ENCODE measurements at regions not wholly inside any gene's neighbourhood (a gene's known extent, or its start where the extent isn't known, plus 50 kb on each side); places are given as distances from the start of the nearest gene placed in this dataset.
"Not testable (repeated sequence)": the region's sequence is repeated elsewhere in the genome, so short reads cannot be mapped to it uniquely, and the experiment has no call there.

DNA sequence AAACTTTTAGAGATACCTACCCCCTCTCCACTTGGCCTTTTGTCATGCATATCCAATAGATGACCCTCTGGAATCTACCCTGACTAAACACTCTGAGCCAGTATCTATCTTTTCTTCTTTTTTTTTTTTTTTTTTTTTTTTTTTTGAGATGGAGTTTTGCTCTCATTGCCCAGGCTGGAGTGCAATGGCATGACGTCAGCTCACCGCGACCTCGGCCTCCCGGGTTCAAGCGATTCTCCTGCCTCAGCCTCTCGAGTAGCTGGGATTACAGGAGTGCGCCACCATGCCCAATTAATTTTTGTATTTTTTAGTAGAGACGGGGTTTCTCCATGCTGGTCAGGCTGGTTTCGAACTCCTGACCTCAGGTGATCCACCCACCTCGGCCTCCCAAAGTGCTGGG lies 50.8 kb upstream of the GRIN2B start:
- not testable (repeated sequence) for DNase-seq

DNA sequence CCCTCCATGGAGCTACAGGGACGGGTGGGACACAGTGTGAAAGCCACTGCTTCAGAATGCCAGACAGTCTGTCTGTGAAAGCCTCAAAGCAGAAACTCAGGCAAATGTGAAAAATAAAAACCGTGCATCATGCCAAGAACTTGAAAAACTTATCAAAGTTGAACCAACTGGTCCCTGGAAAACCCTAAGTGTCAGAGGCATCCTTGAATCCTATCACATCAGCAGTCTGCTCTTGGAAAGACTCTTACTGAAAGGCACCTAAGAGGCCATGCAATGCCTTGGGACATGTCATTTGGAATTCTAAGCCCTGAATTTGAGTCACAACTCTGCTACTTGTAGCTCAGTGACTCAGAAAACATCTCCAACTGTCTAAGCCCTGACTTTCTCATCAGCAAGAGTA lies 62.4 kb upstream of the GRIN2B start:
- no peak for DNase-seq

DNA sequence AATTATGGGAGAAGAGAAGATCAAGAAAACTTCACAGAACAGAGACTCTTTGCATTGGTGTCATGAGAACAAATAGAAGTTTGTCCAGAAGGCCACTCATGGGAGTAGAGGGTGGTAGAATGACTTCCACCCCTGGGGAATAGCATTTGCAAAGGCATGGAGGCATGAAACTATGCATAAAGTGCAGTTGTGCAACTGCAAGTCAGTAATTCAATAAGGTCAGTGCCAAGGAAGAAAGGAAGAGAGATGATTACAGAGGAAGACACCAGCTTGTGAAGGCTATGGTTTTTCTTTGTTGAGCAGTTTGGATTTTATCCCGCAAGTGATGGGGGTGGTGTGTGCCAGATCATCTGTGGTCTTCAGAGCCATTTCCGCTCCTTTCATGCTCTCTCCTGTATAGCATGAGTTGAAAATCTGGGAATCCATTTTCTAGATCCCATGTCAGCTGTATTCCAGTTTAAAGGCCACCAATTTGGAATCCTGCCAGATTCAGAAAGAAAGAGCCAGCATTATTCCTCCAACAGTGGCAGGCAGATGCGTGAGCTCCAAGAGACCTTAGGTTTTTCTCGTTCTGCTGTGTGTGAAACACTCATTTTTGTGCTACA lies 67.6 kb upstream of the GRIN2B start:
- DNase-seq = no peak

DNA sequence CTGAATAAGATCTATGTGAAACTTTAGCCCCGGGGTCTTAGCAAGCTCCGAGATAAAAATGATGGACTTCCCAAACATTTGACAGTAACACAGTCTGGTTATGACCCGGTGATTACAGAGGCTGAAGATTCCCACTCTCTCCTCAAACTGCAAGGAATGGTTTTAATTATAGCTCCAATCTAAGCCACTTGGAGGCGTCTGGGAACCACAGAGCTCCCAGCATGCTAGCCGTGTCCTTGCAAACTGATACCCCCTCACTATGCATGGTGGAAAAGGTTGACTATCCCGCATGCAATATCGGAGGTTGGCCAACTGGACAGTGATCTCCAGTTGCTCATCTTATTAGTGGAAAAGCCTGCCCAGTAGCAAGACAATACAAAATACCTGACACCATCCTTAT lies 76.5 kb upstream of the GRIN2B start:
- DNase-seq = no peak

DNA sequence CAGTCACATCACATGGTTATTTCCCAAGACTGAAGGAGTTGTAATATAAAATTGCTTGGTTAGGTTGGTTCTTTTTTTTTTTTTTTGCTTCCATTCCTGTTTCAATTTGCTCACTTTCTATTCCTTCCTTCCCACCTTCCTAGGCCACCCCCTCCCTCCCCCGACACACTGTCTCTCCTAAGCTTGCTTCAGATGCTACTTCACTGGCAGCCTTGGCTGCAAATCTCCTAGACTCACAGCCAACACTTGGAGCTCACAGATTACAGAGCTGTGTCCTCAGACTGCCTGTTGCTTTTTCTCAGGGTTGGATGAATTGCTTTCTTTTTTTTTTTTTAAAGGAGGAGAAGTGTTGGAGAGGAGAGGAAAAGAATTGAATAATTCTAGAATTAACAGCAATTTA lies 77.3 kb upstream of the GRIN2B start:
- no peak for DNase-seq

DNA sequence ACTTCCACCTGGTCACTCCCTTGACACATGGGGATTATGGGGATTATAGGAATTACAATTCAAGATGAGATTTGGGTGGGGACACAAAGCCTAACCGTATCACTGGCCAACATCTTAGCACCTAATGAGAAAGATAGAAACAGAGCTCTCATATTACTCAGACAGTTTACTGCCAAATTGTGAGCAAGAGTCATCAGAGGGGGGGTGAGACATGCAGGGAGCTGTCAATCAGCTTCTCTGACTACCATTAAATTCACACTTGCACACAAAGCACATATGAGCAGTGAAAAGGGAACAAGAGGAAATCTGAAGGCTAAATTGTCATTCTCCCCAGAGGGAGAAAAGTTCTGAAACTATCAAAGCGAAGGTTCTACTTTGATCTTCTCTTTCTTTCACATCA lies 78.1 kb upstream of the GRIN2B start:
- DNase-seq = no peak

DNA sequence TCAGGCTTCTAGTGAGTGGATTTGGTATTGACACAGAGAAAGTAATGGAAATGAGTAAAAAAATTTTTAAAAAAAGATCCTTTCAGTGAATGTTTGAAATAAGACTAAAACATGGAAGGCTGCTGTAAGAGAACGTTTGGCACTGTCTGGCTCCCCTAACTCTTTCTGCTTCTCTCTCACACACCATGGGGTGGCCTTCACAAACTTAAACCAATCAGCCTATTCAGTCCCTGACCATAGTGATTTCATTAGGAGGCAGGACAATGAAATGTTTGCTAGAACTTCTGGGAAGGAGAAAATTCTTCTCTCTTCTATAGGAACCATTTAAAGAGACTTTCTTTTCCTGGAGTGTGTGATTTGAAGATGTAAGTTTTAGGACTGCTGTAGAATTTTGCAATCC lies 84.2 kb upstream of the GRIN2B start:
- no peak for DNase-seq

DNA sequence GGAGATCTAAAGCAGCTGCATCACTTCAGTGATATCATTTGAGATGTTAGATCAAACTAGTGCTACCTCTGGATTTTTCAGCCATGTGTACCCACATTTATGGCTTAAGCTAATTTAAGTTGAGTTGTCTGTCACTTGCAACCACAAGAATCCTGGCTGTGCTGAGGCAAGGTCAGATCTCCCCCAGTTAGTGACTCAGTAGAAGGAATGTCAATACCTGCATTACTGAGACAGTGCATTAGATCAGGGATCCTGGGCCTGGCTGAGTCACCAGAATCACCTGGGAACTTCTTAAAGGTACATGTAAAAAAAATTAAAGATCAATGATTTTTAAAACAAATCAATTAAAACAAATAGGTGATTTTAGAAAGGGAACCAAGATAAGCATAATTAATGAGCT lies 84.6 kb upstream of the GRIN2B start:
- no peak for DNase-seq

DNA sequence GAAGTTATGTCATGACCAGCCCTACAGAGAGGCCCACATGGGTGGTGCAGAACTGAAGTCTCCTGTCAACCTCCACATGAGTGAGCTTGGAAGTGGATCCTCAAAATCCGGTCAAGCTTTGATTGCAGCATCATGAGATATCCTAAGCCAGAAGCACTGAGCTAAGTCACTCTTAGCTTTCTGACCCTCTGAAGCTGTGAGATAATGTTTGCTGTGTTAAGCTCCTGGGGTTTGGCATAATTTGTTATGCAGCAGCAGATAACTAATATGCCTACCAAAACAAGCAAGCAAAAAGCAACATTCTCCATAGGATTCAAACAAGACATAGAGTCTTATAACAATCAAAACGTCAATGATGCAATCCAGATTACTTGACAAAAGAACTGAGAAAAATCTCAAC lies 87.6 kb upstream of the GRIN2B start:
- no peak for DNase-seq

DNA sequence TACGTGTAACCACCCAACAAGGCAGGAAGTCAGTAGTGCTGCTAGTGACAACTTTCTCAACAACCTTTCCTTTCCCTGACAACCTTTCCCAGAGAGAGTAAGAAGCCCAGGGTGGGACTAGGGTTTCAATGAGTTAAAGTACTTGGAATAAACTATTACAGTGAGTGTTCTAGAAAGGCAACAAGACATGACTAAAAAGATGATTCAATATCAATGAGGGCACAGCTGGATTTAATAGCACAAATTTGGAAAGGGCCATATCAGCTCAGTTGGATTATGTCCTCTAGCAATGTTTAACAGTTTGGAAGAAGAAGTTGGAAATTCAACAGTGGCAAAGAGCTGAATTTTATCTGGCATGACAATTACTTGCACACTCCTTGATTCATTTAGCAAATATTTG lies 90.4 kb upstream of the GRIN2B start:
- DNase-seq = no peak

DNA sequence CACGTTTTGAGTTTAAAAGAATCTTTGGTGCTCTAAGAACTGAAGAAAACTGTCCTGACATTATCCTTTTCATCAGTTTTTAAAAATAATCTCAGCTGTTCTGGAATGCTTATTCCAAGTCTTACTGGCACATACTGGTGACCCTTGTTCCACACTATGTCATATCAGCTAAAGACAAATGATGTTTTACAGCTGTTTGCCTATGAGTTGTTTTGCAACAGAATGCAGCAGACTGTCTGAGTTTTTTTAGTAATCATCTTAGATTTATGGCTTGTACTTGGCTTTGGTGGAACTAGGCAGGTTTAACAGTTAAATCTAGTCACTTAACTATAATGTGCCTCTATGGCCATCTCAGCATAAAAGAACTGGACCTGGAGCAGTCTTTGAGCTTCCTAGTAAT lies 91.6 kb upstream of the GRIN2B start:
- DNase-seq = no peak

DNA sequence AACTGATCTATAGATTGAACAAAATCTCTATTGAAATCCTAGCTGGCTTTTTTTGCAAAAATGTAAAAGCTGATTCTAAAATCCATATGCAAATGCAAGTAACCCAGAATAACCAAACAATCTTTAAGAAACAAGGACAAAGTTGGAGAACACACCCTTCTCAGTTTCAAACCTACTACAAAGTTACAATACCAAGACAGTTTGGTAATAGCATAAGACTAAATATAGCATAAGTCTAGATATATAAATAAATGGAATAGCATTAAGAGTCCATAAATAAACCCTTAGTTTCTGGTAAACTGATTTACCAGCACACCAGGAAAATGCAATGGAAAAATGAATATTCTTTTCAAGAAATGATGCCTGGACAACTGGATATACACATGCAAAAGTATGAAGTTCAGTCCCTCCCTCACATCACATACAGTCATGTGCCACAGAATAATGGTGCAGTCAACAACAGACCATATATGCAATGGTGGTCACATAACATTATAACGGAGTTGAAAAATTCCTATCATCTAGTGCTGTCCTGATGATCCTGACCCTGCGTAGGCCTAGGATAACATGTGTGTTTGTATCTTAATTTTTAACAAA lies 94.5 kb upstream of the GRIN2B start:
- DNase-seq = no peak

DNA sequence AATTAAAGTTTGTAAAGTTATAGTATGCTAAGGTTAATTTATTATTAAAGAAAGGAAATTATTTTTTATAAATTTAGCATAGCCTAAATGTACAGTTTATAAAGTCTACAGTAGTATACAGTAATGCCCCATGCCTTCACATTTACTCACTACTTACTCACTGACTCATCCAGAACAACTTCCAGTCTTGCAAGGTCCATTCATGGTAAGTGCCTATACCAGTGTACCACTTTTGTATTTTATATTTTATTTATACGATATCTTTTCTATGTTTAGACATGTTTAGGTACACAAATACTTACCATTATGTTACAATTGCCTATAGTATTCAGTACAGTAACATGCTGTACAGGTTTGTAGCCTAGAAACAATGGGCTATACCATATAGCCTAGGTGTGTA lies 95.1 kb upstream of the GRIN2B start:
- DNase-seq = no peak

DNA sequence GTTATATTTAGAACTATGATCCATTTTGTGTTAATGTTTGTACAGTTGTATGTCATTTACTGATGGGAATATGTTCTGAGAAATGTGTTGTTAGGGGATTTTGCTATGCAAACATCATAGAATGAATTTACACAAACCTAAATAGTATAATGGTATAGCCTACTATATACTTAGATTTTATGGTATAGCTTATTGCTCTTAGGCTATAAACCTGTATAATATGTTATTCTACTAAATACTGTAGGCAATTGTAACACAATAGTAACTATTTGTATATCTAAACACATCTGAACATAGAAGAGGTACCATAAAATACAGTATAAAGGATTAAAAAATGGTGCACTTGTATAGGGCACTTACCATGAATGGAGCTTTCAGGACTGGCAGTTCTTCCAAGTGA lies 105.4 kb upstream of the GRIN2B start:
- no peak for DNase-seq

DNA sequence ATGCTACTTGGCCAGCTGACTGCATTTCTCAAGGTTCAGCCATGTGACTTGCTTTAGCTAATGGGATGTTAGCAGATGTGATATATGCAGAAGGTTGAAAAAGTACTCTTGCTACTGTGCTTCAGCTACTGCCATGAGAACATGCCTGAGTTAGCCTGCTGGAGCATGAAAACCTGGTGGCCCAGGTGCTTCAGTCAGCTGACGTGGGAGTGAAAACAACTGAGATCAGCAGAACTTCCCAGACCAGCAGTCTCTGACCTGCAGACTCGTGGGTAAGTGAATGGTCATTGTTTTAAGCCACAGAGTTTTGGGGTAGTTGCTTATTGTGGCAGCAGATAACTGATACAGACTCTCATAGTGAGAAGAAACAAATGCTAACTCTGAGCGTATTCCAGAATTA lies 118.6 kb upstream of the GRIN2B start:
- DNase-seq = no peak

DNA sequence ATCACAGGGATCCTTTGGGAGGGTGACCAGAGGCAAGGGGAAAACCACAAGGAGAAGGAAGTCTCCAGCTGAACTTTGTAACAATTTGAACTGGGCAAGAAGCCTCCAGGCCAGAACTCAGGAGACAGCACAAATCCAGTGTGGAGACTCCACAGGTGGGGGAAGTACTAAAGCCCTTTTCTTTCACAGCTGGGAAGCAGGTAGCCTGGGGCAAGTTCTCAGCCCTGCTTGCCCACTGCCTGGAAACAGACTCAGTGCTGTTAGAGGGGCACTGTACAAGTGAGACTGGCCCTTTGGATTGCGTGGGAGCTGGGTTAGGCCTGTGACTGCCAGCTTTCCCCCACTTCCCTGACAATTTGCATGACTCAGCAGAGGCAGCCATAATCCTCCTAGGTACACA lies 120.2 kb upstream of the GRIN2B start:
- not testable (repeated sequence) for DNase-seq

DNA sequence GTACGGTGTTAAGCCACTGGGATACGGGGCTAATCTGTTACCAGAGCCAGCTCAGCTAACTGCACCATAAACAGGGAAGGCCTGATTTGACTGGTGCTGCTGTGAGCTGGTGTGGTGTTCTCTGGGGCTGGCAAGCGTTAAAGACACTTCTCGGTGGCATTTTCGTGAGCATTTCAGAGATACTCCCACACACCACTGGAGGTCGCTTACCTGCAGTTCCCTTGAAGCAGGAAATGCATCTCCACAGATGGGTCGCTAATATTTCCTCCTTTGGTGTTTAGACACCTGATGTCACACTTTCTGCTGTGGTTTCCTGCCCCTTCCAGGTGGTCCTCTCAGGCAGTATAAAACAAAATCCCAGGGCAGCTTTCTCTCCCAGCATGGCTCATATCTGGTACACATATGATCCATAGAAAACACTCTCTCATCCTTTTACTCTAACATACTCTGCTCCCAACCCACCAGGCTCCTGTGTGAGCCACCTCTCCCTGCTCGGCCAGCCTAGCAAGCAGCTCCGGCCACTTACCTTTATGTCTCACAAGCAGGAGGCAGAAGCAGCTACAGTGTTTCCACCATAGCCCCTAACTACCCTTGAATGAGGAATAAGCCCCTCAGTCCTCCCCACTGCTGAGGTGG lies 129.9 kb upstream of the GRIN2B start:
- DNase-seq = no peak

DNA sequence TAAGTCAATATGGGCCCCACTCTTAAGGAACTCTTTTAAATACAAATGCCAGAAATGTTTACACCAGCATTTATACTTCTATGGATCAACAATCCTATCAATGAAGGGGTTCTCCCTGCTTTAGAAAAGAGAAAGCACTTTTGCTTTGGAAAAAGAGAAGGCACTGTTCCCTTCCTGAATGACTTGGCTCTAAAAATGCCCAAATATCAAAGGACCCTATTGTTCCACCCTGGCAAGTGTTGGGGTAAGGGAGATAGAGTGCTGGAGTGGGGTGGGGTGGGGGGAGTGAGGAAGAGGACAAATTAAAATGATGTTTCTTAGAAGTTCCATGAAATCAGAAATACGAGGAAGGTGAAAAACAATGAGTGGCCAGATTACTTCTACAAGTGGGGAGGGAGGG lies 131.6 kb upstream of the GRIN2B start:
- no peak for DNase-seq

DNA sequence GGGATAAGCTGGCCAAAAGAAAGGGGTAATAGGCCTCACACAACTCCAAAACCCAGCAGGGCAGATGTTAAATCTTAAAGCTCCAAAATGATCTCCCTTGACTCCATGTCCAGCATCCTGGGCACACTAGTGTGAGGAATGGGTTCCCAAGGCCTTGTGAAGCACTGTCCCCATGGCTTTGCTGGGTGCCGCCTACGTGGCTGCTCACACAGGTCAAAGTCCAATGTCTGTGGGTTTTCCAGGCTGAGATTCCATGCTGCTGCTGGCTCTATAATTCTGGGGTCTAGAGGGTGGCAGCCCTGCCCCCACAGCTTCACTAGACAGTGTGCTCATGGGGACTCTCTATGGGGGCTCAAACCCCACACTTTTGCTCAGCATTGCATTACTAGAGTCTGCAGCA lies 145.3 kb upstream of the GRIN2B start:
- no peak for DNase-seq

DNA sequence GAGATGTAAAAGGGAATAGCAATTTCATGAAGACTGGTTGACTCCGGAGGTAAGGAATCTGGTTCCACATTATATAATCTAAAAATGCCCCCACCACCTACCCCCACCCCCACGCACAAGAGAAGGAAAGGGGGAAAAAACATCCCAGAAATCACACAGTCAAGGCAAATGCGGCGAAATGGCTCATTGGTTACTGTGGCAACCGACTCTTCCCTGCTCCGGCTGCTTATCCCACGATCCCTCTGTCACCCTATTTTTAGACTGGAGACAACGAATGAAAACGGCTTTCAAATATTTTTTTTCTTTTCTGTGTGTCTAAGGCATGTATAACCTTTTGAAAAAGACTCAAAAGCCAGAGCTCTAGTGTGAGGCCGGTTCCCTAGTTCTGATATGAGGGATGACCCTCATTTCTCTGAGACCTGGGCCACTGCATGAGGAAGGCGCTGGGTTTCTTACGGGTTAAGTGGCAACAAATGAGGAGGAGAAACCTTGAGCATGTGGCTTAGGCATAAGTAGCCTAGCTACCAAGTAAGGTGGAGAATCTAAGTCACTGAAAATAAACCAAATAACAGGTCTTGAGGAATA lies 148.3 kb upstream of the GRIN2B start:
- DNase-seq = no peak

DNA sequence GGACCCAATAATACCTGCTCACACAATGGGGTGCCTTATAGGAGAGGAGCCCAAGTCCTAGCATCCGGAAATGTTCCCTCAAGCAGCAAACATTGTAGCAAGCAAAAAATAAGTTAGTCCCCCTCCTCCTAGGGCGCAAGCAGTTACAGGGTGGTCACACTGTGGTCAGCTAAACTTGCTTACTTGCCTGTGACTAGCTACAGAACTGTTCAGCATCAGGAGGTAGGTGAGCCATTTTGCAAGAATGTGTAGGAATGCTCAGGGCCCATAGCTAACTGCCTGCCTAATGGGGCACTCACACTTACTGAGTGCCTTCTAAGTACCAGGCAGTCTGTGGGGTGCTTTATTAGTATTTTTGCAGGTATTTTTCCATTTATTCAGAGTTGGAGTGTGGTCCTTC lies 154.6 kb upstream of the GRIN2B start:
- DNase-seq = no peak

DNA sequence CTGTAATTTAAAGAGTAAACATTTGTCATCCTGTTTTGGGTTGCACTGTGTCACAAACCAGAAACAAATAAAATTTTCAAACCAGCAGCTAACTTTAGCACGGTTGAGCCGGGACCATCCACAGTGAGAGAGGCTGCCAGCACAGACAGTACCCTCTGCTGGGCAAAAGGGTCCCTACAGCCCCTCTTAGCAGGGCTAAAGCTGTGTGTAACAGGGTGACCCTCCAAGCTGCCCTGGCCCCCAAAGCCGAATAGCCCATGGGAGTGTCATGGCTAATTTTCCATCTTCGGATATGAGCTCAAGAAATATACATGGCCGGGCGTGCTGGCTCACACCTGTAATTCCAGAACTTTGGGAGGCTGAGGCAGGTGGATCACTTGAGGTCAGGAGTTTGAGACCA lies 157.1 kb upstream of the GRIN2B start:
- no peak for DNase-seq

DNA sequence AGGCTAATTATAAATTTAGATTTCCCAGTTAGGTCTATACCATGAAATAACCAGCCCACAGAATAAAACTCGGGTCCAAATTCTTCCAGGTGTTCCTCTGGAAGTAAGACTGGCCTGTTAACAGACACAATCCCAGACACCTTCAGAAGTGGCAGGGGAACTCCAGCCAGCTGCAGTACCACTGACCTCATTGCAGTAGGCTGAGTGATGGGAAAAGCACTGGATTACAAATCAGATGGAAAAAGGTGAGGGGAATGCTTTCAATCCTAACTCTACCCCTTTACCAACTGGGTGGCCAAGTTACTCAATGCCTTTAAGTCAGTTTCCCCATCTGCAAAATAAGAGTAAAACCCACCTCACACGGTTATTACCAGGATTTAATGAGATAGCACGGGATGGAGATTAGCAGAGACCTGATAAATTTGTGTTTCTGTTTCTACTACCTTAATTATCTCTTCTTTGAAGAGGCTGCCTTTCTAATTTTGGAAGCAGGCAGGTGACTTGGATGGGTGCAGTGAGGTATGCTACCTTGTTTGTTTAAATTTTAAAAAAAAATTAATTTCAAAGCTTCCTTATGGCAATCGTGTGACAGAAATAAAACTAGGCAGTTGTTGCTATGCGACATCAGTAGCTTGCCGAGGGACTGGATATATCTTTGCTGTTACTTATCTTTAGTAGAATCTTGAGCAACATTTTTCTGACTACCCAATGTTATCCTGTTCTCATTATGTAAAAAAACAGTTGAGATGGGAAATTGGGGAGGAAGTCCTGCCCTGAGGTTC lies 167.3 kb upstream of the GRIN2B start:
- no peak for DNase-seq

DNA sequence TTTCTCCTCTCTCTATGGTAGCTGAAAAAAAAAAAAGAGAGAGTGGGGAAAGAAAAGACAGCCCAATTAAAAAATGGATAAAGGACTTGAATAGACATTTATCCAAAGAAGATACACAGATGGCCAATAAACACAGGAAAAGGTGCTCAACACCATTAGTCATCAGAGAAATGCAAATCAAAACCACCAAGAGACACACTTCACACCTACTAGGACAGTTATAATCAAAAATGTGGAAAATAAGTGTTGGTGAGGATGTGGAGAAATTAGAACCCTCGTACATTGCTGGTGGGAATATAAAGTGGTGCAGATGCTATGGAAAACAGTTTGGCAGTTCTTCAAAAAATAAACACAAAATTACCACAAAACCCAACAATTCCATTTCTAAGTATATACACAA lies 172.4 kb upstream of the GRIN2B start:
- no peak for DNase-seq
